ENCODE measurements at regions not wholly inside any gene's neighbourhood (a gene's known extent, or its start where the extent isn't known, plus 50 kb on each side); places are given as distances from the start of the nearest gene placed in this dataset.

DNA sequence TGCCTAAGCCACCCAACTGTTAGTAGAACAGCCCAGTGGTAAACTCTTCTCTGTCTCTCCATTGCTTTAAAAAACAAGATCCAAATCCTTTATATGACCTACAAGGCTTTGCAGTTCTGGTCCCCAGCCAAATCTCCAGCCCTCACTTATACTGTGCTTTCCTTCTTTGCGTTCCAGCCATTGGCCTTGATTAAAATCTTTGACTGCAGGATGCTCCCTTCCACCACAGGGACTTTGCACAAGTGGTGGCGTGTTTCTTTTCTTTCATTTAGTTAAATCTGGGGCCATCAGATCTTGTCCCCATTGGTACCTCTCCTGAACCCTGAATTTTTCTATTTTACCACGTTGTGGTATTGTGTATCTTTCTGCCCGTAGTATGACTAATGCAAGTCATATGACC, 183.7 kb downstream of the VRK1 start:
- DNase-seq (ENCODE audit: low read depth), result no peak

DNA sequence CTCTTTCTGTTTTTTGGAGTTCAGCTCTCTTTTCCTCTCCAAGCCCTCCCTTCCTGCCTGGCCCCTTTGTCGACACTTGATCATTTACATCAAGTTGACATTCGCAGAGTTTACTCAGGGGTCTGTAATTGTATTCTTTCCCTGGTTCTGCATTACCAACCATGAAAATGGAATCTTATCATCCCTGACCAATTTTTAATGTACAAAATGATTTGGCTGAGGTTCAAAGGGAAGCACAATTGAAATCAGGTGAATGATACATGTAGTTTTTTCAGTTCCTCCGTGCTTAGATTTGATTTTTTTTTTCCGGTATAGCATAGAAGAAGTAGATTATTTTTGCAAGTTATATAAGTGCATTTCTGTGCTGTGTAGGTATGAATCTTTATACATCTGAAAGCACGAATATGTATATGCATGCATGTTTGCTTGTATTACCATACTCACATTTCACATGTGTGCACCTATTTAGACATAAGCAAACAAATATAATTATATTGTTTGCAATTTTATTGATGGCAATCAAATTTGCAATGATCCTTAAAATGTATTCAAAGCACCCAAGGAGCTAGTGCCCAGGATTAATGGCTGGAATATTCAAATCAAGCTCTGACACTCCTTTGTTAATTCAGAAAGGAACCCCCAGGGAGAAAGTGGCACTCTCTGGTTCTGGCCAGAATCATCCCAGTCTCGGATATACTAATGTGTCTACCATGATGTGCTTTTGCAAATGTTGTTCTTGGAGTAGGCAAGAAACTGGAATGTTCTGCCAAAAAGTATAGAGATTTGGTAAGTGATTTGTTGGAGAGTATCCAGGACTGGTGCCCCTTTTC, 189.3 kb downstream of the VRK1 start:
- no peak for DNase-seq (ENCODE audit: low read depth)

DNA sequence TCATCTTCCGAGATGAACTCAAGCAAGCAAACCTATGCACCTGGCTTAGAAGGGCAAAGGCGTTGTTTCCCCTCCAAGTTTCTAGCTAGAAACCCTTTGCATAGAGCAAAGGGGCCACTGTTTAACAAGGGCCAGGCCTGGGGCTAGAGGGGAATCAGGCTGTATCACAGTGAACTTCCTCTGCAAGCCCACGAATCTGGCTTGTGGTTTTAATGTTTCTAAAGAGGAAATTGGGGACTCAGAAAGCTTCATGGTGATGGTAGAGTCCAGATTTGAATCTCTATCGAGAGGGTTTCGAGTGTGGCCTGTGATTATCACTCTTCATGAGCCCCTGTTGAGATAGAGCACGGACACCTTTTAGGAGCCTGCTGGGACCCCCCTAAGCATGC, 189.9 kb downstream of the VRK1 start:
- no peak for DNase-seq (ENCODE audit: low read depth)

DNA sequence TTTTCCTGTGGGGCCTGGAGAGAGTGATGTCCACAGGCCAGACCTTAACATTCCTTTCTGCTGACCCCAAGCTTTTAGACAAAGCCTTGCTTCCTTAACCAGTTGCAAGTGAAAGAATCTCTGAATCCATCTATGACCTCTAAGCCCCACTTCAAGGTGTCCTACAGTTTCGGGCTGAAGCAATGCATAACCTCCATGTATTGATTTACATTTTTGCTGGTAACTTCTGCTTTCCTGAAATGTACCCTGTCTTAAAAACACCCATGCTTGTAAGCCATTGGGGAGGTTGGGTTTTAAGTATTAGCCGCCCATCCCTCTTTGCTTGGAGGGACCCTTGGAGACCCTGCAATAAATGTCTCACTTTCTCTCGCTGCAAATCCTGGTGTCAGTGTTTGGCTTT, 190.6 kb downstream of the VRK1 start:
- DNase-seq (ENCODE audit: low read depth), result no peak

DNA sequence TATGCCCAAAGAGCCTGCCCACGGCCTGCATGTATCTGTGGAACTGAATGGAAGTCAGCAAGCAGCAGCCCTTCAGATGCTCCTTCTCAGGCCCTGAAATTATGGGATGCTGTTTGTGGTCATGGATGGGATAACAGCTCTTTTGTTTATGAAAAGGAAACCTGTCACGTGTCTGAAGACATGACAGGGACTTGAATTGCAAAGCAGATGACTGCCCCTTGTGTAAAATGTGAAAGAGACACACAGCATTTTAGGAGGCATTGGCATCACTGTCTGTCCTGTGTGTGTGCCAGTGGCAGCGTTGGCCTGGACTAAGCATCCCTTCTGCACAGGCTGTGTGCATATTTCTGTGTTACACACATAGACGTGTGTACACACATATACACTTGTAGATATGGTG, 192.1 kb downstream of the VRK1 start:
- DNase-seq (ENCODE audit: low read depth), result no peak

DNA sequence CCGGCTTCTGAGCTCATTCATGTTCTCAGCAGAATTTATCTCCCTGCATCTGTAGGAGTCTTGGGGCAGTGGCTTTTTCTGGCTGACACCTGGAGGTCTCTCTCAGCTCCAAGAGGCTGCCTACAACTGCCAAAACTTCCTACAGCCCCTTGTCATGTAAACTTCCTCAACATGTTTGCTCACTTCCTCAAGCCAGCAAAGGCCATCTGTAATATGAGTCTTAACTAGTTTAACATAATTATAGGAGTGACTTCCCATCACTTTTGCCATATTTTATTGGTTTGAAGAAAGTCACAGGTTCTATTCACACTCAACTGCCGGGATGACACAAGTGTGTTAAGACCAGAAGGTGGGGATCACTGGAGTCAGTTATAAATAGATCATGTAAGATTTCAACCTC, 194.0 kb downstream of the VRK1 start:
- no peak for DNase-seq (ENCODE audit: low read depth)

DNA sequence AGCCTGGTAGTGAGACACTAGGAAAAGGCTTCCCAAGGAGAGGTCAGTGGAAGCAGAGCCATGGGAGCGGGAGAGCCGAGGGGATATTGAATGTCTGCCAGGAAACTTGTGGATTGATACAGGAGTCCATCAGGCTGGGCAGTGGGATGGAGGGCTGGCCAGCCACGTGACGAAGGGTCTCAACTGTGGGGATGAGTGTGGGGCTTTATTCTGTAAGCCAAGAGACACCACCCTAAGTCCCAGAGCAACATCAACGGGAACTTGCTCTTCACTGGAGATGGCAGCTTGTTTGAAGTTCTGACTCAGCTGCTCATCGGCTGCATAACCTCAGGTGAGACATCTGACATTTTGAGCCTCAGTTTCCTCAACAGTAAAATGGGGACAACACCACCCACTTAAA, 197.8 kb downstream of the VRK1 start:
- DNase-seq (ENCODE audit: low read depth), result no peak

DNA sequence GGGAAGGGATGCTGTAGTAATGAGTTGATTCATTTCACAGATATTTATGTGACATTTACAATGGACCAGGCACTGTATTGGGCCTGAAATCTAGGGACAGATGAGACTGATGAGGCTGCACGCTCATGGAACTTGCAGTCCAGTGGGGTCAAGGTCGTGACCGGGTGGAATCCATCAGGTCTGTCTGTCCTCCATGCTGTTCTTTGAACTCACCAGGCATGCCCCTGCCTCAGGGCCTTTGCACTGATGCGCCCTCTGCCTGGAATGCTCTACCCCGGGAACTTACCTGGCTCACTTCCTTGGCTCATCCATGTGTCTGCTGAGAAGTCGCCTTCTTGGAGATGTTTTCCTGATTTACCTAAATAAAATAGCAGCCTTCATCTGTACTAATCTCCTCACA, 200.1 kb downstream of the VRK1 start:
- DNase-seq (ENCODE audit: low read depth), result no peak

DNA sequence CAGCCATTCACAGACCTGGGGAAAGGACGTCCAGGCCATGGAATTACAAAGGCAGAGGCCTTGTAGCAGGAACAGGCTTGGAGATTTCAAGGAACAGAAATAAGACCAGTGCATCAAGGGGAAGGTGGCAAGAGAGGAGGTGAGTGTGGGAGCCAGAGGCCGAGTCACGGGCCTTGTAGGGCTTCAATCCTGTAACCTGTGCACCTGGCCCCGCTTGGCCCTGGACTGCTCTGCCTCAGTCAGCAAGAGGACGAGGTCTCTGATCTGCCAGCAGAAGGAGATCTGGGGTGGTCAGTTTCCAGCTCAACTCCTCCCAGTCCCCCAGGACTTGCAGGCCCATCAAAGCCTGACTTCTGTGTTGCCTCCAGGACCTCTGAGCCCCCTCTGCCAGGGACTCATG, 200.8 kb downstream of the VRK1 start:
- DNase-seq (ENCODE audit: low read depth), result no peak

DNA sequence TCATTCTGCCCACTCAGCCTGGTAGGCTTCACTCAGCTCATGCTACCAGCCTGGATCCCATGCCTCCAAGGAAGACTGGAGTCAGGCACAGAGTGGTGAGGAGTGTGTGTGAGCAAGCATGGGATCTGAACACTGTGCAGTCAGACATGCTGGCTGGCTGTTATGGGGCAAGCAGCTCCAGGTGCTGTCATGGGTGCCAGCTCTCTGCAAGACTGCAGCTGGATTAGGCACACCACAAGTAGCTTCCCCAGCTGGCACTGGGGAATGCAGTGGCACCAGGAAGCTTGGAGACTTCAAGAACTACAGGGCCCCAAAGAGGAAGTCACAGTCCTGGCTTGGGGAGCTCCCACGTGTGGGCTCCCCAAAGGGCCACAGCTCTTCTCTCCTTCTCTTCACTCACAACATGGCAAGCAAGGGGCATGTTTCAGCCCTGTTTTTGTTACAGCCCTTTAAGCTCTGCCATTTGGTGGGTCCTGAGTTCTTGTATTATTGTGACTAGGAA, 202.5 kb downstream of the VRK1 start:
- DNase-seq (ENCODE audit: low read depth), result no peak

DNA sequence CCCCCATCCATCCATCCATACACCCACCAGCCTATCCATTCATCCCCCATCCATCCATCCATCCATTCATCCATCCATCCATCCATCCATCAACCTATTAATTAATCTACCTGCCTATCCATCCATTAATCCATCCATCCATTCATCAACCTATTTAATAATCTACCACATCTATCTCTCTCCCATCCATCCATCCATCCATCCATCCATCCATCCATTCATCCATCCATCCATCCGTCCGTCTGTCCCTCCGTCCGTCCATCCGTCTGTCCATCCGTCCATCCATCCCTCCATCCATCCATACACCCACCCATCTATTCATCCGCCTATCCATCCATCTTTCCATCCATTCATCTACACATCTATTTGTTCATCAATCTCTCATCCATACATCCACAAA, 205.3 kb downstream of the VRK1 start:
- no peak for DNase-seq (ENCODE audit: low read depth)

DNA sequence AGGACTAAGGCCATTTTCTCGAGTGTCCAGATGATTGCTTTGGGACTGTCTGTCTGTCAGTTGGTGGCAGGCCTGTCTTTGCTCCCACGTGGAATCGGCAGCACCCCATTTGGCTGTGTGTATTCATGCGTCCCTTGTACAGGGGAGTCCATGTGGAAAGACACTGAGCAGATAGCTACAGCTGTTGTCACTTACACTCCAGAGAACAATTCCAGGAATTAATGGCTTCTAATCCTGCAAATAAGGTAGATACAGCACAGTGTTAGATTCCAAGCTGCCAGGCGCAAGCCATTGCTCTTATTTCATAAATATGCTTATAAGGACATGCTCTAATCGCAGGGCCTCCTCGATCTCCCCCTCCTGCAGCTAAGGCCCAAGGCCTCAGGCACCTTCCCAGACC, 208.8 kb downstream of the VRK1 start:
- no peak for DNase-seq (ENCODE audit: low read depth)

DNA sequence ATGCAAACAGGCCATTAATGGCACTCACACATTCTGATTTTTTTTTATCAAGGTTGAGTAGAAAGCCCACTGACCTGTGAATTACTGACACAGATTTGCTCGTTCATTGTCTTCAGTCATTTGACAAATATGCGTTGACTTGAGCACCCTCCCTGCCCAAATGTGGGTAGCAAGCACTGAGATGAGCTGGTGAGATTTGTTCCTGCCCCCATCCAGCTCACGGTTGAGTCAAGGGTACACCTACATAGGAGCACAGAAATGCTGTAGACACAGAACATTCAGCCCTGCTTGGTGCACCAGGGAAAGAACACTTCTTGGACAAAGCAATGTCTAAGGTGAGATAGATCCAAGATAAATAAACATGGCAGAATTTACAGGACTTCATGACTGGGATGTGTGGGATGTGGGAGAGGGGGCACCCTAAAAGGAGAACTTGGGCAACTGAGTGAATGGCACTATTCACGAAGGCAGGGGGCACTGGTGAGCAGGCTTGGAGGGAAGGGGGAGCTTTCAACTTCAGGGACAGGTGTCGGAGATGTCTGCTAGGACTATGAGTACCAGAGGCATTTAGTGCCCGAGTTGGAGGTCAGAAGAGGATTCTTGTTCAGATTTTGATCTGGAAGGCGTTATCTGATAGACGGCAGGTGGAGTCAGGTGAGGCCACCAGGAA, 213.4 kb downstream of the VRK1 start:
- DNase-seq (ENCODE audit: low read depth), result no peak

DNA sequence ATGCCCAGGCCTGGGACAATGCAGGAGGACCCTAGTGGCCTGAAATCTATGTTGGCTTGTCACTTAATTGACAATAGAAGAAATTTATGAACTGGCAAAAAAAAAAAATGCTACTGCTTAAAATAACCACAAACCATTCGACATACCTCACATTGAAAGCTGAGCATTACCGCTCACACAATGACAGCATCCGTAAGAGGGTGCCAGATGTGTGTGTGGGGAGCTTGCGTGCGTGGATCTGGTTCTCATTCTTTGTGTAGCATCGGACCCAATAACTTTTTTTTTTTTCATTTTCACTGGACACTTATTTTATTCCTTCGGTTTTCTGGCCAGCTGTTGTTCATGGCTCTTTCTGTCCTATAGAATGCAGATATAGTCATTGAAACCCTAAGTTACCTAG, 216.7 kb downstream of the VRK1 start:
- no peak for DNase-seq (ENCODE audit: low read depth)

DNA sequence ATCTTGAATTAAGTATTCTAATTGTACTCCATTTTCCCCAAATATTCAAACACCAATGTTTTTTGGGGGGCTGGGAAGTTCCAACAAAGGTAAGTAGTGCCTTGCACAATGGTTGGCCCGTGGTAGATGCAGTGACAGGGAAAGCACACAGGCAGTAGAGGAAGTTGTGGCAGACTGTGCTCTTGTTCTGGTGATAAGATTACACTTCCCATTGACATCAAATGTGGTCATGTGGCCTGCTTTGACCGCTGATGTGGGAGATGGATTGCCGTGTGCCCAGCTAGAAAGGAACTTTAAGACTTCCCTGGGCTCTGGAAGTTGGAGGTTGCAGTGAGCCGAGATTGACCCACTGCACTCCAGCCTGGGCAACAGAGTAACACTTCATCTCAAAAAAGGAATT, 223.8 kb downstream of the VRK1 start:
- DNase-seq (ENCODE audit: low read depth), result no peak

DNA sequence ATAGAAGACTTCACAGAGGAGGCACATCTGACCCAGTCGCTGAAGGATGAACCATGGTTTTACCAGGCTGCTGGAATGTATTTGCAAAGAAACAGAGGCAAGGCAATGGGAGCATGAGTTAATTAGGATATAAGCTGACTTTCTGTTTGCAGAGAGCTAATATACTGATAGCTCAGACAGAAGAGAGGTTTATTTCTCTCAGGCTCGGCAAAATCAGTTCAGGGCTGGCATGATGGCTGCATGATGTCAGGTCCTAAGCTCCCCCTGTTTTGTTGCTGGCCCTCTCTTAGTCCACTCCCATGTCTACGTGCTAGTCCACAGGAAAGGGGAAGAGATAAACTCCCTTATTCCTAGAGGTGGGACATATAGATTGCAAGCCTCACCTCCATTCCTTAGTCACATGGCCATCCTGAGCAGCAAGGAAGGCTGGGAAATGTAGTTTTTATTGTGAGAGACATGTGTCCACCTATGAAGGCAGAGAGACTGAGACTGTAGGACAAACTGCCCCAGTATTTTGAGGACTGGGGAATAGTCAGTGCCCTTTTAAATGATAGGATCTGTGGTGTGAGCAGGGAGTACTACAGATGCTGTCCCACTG, 224.5 kb downstream of the VRK1 start:
- no peak for DNase-seq (ENCODE audit: low read depth)

DNA sequence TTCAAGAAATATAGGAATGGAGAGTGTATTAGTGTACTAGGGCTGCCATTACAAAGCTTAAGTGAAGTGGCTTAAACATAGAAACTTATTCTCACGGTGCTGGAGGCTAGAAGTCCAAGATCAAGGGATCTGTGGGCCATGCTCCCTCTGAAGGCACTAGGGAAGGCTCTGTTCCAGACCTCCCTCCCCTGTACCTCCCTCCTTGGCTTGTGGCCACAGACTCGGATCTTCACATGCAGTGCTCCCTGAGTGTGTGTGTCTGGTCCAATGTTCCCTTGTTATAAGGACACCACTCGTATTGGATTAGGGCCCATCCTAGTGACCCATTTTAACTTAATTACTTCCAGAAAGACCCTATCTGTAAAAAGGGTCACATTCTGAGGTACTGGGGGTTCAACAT, 225.6 kb downstream of the VRK1 start:
- no peak for DNase-seq (ENCODE audit: low read depth)

DNA sequence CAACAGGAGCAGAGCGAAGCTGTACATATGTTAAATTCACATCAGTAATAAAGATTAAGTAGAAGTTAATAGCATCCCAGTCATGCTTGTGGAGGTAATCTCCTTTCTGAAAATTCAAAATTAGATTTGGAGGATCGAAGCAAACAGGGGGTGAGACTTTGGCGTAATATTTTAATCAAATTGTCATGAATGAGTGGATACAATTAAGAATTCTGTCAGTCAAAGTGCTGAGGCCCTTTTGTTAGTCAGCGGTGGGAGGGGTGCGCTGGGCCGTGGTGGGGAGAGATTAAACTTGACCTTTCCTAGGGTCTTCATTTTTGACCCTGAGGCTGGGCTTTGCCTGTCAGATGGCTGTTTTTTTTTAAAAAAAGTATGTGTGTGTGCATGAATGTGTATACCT, 226.7 kb downstream of the VRK1 start:
- DNase-seq (ENCODE audit: low read depth), result no peak

DNA sequence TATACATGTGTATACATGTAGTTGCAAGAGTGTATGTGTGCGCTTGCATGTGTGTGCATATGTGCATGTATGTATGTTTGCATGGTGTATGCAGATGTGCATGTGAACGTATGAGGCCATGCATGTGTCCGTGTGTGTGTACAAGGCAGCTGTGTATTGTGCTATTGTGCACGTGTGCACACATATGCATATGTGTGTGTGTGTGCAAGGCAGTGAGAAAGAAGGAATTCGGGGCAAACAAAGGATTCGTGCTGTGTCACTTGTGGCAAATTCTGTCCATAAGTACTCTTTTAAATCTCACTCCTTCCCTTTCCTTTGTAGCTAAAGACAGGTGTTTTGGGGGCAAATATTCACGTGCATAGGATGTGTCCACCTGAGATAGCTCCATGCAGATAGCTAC, 227.1 kb downstream of the VRK1 start:
- DNase-seq (ENCODE audit: low read depth), result no peak

DNA sequence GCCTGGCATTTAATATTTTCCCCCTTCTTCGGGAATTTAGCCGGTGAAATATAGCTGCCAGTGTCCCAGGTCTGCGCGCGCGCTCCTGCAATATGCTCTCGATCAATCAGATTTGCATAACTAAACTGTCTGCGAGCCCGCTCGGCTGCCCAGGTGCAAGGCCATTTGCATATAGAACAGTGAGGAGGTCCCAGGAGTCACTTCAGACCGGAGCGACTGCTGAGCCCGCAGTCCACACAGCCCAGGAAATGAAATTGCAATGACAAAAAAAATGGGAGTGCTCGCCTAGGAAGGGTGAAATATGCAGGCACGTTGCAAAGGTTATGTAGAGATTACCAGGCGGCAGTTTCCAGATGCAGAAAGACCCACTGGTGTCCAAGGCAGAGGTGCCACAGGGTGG, 228.5 kb downstream of the VRK1 start:
- DNase-seq (ENCODE audit: low read depth), result no peak

DNA sequence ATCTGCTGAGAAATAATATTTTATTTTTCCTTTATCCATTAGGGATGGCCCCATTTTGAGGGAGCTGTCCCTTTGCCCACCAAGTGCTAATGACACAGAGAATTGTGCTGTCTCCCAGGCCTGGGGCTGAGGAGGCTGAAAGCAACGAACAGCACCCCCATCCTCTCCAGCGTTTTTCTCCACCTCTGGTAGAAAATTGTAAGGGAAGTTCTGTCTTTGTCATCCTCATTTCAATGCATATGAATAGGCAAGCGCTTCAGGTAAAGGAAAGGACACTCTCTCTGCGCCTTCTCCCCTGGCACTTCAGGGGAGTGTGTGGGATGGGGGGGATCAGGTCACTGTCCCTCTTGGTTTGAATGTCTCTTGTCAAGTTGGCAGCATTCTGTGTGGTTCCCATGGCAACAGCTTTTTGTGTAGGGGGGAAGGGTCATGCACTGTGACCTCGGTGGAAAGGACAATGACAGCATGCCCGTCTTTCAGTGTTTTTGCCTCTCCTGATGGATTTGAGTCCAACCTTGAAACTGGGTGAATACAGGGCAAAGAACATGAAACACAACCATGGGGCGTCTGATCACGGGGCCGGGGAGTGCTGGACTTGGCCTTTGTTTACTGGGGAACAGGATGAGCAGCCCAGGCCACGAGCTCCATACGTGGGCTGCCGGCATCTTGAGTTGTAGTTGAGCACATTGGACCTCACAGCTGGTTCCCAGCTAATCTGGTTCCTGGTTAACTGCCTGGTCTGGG, 230.2 kb downstream of the VRK1 start:
- DNase-seq (ENCODE audit: low read depth), result no peak

DNA sequence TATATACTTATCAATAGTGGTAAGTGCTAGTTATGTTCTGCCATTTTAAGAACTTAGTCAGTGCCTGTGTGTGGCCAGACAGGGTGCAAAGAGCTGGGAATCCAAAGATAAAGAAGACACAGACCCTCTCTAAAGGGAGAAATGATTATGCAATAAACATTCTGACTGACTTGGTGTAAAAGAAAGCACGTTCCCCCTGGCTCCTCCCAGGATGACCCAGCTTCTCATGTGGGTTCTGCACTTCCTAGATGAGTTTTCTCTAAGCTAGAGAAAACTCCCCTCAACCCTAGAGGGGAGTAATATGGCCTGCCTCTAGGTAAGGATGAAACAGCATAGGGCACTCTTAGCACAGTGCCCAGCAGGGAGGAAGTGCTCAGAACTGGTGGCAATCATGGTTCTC, 231.2 kb downstream of the VRK1 start:
- no peak for DNase-seq (ENCODE audit: low read depth)

DNA sequence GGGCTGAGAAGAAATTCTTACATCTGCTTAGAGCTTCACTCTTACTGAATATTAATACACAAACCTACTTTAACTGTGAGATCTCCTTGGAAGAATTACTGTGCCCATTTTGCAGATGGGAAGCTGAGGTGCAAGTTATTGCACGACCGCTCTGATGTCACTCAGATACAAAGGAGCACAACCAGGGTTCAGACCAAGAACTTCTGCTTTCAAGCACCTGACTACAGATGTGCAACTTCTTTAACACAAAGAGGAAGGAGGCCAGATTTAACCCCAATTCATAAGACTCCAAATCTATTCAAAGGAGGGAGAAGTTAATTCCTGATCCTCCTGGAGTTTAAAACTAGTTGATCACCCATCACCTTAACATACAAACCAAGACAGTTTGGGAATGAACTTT, 232.6 kb downstream of the VRK1 start:
- DNase-seq (ENCODE audit: low read depth), result no peak

Data from T-helper 22 cell (primary cell).